ENCODE measurements at regions not wholly inside any gene's neighbourhood (a gene's known extent, or its start where the extent isn't known, plus 50 kb on each side); places are given as distances from the start of the nearest gene placed in this dataset.

DNA sequence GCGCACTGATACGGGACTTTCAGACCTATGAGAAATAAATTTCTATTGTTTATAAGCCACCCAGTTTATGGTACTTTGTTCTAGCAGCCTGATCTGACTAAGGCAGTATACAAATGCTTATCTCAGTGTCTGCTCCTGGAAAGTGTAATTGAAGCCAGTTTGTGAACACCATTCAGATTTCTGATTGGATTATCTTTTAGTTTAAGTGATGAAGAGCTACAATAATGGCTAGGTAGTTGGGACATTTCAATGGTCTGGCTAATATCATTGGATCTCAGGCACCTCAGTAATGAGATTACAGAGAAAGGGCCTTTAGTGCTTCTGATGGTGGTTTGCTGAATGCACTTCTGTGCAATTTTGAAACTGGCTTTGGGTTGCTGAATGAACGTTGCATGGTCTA, 133.5 kb downstream of the PSAT1 start:
- TF ChIP-seq EZH2 (IDR thresholded peaks at IDR 0.05; ENCODE audit: low read length, missing control alignments), result no peak
- TF ChIP-seq, protein P1, sequence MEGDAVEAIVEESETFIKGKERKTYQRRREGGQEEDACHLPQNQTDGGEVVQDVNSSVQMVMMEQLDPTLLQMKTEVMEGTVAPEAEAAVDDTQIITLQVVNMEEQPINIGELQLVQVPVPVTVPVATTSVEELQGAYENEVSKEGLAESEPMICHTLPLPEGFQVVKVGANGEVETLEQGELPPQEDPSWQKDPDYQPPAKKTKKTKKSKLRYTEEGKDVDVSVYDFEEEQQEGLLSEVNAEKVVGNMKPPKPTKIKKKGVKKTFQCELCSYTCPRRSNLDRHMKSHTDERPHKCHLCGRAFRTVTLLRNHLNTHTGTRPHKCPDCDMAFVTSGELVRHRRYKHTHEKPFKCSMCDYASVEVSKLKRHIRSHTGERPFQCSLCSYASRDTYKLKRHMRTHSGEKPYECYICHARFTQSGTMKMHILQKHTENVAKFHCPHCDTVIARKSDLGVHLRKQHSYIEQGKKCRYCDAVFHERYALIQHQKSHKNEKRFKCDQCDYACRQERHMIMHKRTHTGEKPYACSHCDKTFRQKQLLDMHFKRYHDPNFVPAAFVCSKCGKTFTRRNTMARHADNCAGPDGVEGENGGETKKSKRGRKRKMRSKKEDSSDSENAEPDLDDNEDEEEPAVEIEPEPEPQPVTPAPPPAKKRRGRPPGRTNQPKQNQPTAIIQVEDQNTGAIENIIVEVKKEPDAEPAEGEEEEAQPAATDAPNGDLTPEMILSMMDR (conservative IDR thresholded peaks at IDR 0.05 in 1 of 2, IDR thresholded peaks at IDR 0.05 in 1 of 2; ENCODE audit: low read depth in 1 of 2, low read length in 2 of 2), result no peak
